ENCODE measurements at regions not wholly inside any gene's neighbourhood (a gene's known extent, or its start where the extent isn't known, plus 50 kb on each side); places are given as distances from the start of the nearest gene placed in this dataset.
"Not testable (repeated sequence)": the region's sequence is repeated elsewhere in the genome, so short reads cannot be mapped to it uniquely, and the experiment has no call there.

DNA sequence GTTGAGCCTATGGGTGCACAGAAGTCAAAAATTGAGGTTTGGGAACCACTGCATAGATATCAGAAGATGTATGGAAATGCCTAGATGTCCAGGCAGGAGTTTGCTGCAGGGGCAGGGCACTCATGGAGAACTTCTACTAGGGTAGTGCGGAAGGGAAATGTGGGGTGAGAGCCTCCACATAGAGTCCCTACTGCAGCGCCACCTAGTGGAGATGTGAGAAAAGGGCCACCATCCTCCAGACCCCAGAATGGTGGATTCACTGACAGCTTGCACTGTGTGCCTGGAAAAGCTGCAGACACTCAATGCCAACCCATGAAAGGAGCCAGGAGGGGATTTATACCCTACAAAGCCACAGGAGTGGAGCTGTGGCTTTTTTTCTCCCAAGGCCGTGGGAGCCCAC, 133.7 kb downstream of the DEFB131A start:
- not testable (repeated sequence) for H3K4me1 ChIP-seq (ENCODE audit: insufficient read depth, low read length); H3K36me3 ChIP-seq (ENCODE audit: insufficient read depth, low read length); H3K4me3 ChIP-seq (ENCODE audit: low read length); H3K9me3 ChIP-seq (ENCODE audit: low read length); H2AFZ ChIP-seq (ENCODE audit: low read depth, low read length); H3K27me3 ChIP-seq (ENCODE audit: insufficient read depth, low read length)

DNA sequence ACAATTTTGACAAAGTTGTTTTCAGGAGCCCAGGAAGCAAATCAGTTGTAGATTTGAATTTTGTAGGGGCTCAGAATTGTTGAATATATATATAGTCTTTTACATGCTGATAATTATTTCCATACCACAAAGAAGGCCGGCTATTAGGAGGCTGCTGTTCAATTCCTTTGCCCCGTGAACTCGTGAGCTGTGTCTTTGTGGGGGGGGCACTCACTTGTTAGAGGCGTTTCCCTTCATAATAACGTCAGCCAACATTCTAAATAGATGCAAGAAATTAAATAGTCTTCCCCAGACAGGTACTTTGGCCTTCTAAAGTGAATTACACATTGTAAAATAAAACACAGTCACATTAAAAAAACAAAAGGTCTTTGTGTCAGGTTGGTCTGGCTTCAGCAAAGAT, 138.7 kb downstream of the DEFB131A start:
- not testable (repeated sequence) for H2AFZ ChIP-seq (ENCODE audit: low read depth, low read length); H3K4me3 ChIP-seq (ENCODE audit: low read length); H3K36me3 ChIP-seq (ENCODE audit: insufficient read depth, low read length); H3K9me3 ChIP-seq (ENCODE audit: low read length); H3K4me1 ChIP-seq (ENCODE audit: insufficient read depth, low read length); H3K27me3 ChIP-seq (ENCODE audit: insufficient read depth, low read length)

DNA sequence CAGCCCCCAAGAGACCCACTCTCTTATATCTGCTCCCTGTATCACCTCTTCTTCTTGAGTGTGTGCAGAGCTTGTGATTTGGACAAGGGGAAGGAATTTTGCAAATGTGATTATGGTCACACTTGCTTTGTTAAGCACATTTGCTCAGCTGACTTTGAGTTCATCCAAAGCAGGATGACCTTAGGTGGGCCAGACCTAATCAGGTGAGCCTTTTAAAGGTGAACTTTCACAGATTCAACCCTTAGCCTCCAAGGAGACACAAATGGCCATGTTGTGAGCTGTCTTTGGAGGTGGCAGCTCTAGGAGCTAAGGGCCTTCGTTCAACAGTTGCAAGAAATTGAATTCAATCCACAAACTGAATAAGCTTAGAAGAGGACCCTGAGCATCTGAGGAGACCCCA, 147.8 kb downstream of the DEFB131A start:
- Histone ChIP-seq H2AFZ (ENCODE audit: low read depth, low read length) (no peak overlapping the region), H3K27me3 (ENCODE audit: insufficient read depth, low read length) (no peaks in the 10 kb centered on the region), H3K4me3 (ENCODE audit: low read length) (no peak overlapping the region), H3K36me3 (ENCODE audit: insufficient read depth, low read length) (no peaks in the 10 kb centered on the region), H3K9me3 (ENCODE audit: low read length) (no peaks in the 10 kb centered on the region), H3K4me1 (ENCODE audit: insufficient read depth, low read length) (no peaks in the 10 kb centered on the region)

DNA sequence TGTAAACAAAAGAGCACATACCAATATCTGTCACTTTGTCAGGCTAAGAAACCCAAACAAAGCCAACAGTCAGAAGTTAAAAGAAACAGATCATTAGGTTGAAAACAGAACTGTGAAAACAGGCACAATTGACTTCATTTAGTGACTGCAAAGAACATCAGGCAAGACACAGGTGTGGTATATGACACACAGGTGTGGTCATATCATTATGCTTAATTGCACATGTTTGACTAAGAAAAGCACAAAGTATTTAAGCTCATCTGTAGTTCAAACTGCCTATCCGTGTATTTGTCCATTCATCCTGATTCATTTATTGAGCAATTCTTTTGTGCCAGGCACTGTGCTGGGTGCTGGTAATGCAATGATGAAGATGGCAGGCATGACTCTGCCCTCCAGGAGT, 150.7 kb downstream of the DEFB131A start:
- no peak overlapping the region for H2AFZ ChIP-seq (ENCODE audit: low read depth, low read length)
- no peaks in the 10 kb centered on the region for H3K9me3 ChIP-seq (ENCODE audit: low read length)
- no peaks in the 10 kb centered on the region for H3K4me1 ChIP-seq (ENCODE audit: insufficient read depth, low read length)
- H3K4me3 ChIP-seq (ENCODE audit: low read length): no peak overlapping the region
- H3K27me3 ChIP-seq (ENCODE audit: insufficient read depth, low read length): no peaks in the 10 kb centered on the region
- H3K36me3 ChIP-seq (ENCODE audit: insufficient read depth, low read length): no peaks in the 10 kb centered on the region

DNA sequence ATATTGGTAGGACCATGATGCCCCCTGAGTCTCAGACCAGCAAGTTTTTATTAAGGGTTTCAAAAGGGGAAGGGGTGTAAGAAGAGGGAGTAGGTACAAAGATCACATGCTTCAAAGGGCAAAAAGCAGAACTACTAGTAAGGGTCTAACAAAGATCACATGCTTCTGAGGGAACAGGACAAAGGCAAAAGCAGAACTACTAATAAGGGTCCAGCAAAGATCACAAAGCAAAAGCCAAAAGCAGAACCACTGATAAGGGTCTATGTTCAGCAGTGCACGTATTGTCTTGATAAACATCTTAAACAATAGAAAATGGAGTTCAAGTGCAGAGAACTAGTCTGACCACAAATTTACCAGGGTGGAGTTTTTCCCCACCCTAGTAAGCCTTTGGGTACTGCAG, 151.3 kb downstream of the DEFB131A start:
- H3K36me3 ChIP-seq (ENCODE audit: insufficient read depth, low read length); H3K4me1 ChIP-seq (ENCODE audit: insufficient read depth, low read length); H2AFZ ChIP-seq (ENCODE audit: low read depth, low read length); H3K9me3 ChIP-seq (ENCODE audit: low read length); H3K27me3 ChIP-seq (ENCODE audit: insufficient read depth, low read length); H3K4me3 ChIP-seq (ENCODE audit: low read length): not testable (repeated sequence)

DNA sequence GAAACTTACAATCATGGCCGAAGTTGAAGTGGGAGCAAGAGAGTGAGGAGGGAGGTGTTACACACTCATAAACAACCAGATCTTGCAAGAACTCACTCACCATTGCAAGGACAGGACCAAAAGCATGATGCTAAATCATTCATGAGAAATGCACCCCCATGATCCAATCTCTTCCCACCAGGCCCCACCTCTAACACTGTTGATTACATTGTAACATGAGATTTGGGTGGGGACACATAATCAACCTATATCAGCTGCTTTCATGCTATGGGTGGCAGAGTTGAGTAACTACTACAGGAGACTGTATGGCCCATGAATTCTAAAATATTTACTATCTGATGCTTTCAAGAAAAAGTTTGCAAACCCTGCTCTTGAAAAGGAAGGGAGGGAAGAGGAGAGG, 155.1 kb downstream of the DEFB131A start:
- no peak overlapping the region for H2AFZ ChIP-seq (ENCODE audit: low read depth, low read length)
- H3K4me1 ChIP-seq (ENCODE audit: insufficient read depth, low read length): no peaks in the 10 kb centered on the region
- no peaks in the 10 kb centered on the region for H3K27me3 ChIP-seq (ENCODE audit: insufficient read depth, low read length)
- no peaks in the 10 kb centered on the region for H3K36me3 ChIP-seq (ENCODE audit: insufficient read depth, low read length)
- no peak overlapping the region for H3K4me3 ChIP-seq (ENCODE audit: low read length)
- H3K9me3 ChIP-seq (ENCODE audit: low read length): no peaks in the 10 kb centered on the region

DNA sequence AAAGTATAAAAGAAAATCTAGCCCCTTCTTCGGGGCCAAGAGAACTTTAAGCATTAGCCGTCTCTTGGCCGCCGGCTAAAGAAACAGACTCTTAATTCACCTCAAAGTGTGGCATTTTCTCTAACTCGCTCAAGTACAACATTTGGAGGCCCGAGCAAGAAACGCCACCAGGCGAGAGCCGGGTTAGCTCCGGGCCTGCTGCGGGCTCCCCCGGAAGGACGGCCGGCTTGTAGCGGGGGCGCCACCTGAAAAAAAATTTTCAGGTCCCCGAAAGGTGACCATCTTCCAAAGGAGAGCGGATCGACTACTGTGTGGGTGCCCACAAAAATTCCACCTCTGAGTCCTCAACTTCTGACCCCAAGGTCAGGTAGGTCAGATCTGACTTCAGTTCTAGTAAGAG, 156.0 kb downstream of the DEFB131A start:
- Histone ChIP-seq H2AFZ (ENCODE audit: low read depth, low read length) (no peak overlapping the region), H3K9me3 (ENCODE audit: low read length) (no peaks in the 10 kb centered on the region), H3K36me3 (ENCODE audit: insufficient read depth, low read length) (no peaks in the 10 kb centered on the region), H3K4me1 (ENCODE audit: insufficient read depth, low read length) (no peaks in the 10 kb centered on the region), H3K4me3 (ENCODE audit: low read length) (no peak overlapping the region), H3K27me3 (ENCODE audit: insufficient read depth, low read length) (no peaks in the 10 kb centered on the region)

DNA sequence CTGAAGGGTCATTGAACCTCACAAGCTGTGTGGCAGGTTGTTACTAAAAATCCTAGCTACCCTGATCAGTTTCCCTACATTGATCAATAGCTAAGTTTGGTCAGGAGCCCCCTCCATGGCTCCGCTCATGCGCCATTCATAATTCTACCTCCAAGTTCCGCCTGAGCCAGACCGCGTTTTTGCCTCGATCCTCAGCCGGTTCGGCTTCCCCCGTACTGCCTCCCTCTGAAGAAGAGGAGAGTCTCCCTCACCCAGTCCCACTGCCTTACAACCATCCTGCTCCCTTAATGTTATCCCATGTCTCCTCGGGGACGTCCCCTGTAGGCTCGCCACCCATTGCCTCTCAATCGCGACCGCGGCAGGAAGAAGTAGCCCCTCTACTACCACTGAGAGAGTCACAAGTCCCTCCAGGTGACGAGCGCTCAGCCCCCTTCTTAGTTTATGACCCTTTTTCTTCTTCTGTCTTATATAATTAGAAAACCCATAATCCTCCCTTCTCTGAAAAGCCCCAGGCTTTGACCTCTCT, 158.2 kb downstream of the DEFB131A start:
- H3K9me3 ChIP-seq (ENCODE audit: low read length): no peaks in the 10 kb centered on the region
- no peak overlapping the region for H3K4me3 ChIP-seq (ENCODE audit: low read length)
- H3K27me3 ChIP-seq (ENCODE audit: insufficient read depth, low read length): no peaks in the 10 kb centered on the region
- no peaks in the 10 kb centered on the region for H3K36me3 ChIP-seq (ENCODE audit: insufficient read depth, low read length)
- no peaks in the 10 kb centered on the region for H3K4me1 ChIP-seq (ENCODE audit: insufficient read depth, low read length)
- no peak overlapping the region for H2AFZ ChIP-seq (ENCODE audit: low read depth, low read length)

DNA sequence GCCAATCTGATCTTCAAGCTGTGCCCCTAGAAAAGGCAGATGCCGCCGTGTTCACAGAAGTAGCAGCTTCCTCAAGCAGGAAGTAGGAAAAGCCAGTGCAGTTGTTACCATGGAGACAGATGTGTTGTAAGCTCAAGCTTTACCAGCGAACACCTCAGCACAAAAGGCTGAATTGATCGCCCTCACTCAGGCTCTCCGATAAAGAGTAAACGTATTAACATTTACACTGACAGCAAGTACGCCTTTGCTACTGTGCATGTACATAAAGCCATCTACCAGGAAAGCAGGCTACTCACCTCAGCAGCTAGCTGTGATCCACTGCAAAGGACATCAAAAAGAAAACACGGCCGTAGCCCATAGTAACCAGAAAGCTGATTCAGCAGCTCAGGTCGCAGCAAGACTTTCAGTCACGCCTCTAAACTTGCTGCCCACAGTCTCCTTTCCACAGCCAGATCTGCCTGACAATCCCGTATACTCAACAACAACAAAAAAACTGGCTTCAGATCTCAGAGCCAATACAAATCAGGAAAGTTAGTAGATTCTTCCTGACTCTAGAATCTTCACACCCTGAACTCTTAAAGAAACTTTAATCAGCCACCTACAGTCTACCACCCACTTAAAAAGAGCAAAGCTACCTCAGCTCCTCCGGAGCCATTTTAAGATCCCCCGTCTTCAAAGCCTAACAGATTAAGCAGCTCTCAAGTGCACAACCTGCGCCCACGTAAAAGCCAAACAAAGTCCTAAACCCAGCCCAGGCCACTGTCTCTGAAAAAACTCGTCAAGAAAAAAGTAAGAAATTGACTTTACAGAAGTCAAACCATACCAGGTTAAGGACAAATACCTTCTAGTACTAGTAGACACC, 160.0 kb downstream of the DEFB131A start:
- not testable (repeated sequence) for H3K4me3 ChIP-seq (ENCODE audit: low read length); H3K27me3 ChIP-seq (ENCODE audit: insufficient read depth, low read length); H3K9me3 ChIP-seq (ENCODE audit: low read length); H3K4me1 ChIP-seq (ENCODE audit: insufficient read depth, low read length); H3K36me3 ChIP-seq (ENCODE audit: insufficient read depth, low read length); H2AFZ ChIP-seq (ENCODE audit: low read depth, low read length)

DNA sequence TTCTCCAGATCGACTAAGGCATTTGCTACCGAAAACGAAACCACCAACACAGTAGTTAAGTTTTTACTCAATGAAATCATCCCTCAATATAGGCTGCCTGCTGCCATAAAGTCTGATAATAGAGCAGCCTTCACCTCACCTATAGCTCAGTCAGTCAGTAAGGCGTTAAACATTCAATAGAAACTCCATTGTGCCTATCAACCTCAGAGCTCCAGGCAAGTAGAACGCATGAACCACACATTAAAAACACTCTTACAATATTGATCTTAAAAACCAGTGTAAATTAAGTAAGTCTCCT, 160.6 kb downstream of the DEFB131A start:
- not testable (repeated sequence) for H3K4me1 ChIP-seq (ENCODE audit: insufficient read depth, low read length); H3K9me3 ChIP-seq (ENCODE audit: low read length); H3K36me3 ChIP-seq (ENCODE audit: insufficient read depth, low read length); H3K27me3 ChIP-seq (ENCODE audit: insufficient read depth, low read length); H2AFZ ChIP-seq (ENCODE audit: low read depth, low read length); H3K4me3 ChIP-seq (ENCODE audit: low read length)

DNA sequence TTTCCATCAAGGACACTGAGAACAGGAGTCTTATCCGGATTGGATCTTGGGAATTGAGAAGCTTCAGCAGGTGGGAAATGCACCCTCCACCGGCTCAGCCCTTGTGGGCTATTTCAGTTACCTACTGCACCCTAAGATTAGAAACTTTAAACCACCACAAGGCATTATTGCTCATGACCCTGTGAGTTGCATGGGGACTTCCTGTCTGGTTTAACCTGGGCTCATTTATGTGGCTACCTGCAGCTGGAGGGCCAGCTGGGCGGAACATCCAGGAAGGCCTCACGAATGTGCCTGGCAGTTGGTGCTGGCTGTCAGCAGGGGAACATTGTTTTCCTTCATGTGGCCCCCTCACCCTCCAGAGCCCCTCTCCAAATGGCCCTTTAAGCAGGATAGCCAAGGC, 164.1 kb downstream of the DEFB131A start:
- H2AFZ ChIP-seq (ENCODE audit: low read depth, low read length): no peak overlapping the region
- no peaks in the 10 kb centered on the region for H3K9me3 ChIP-seq (ENCODE audit: low read length)
- no peaks in the 10 kb centered on the region for H3K27me3 ChIP-seq (ENCODE audit: insufficient read depth, low read length)
- no peak overlapping the region for H3K4me3 ChIP-seq (ENCODE audit: low read length)
- no peaks in the 10 kb centered on the region for H3K4me1 ChIP-seq (ENCODE audit: insufficient read depth, low read length)
- H3K36me3 ChIP-seq (ENCODE audit: insufficient read depth, low read length): no peaks in the 10 kb centered on the region

DNA sequence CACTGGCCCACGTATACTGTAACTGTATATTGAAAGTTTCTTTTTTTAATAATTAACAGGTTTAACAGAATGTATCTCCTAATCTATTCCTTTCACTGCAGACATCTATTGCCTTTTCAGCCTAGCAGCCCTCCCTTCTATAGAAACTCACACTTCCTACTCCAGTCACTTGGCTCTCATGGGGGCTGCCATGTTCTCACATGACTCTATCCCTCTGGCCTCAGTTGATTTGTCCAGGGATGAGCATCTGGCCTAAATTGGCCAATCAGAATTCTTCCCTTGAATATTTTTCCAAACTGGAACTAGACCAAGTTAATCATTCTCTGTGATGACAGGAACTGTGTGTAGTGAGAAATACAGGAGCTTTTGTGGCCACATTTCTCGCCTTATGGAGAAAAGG, 166.1 kb downstream of the DEFB131A start:
- H3K4me3 ChIP-seq (ENCODE audit: low read length); H3K4me1 ChIP-seq (ENCODE audit: insufficient read depth, low read length); H3K27me3 ChIP-seq (ENCODE audit: insufficient read depth, low read length); H3K36me3 ChIP-seq (ENCODE audit: insufficient read depth, low read length); H3K9me3 ChIP-seq (ENCODE audit: low read length); H2AFZ ChIP-seq (ENCODE audit: low read depth, low read length): not testable (repeated sequence)

DNA sequence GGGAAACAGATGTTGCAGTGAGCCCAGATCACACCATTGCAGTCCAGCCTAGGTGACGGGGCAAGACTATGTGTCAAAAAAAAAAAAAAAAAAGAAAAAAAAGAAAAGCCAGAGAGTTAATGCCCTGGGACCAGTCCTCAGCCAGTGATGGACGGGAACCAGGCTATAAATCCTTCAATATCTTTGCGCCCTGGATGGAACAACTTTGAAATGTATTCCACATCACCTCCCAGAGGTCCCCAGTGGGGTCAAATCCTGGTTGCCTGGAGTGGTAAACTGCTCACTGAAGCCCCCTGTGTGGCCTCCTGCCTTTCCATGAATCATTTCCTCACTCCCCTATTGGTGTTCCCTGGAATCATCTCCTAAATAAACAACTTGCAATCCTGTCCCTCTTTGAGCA, 166.9 kb downstream of the DEFB131A start:
- Histone ChIP-seq H3K4me1 (ENCODE audit: insufficient read depth, low read length) (no peaks in the 10 kb centered on the region), H2AFZ (ENCODE audit: low read depth, low read length) (no peak overlapping the region), H3K36me3 (ENCODE audit: insufficient read depth, low read length) (no peaks in the 10 kb centered on the region)

DNA sequence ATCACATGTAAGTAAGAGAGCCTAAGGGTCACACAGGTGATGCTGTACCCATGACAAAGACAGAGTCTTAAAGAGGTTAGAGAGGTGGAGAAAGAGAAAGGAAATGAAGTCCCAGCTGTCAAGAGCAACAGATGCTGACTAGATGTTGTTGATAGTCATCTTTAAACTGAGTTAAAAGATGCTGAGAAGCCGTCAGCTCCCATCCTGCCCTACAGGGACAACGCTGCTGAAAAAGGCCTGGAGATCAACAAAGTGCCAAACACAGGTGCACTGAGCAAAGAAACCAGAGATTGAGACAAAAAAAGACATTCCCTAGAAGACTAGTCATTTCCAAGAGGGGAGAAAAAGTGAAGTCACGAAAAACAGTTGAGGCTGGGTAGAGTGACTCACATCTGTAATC, 145.0 kb upstream of the DRD5 start:
- H2AFZ ChIP-seq (ENCODE audit: low read depth, low read length); H3K36me3 ChIP-seq (ENCODE audit: insufficient read depth, low read length); H3K4me1 ChIP-seq (ENCODE audit: insufficient read depth, low read length): not testable (repeated sequence)

More for the DNA sequence above, 166.9 kb downstream of the DEFB131A start:
- no peaks in the 10 kb centered on the region for H3K9me3 ChIP-seq (ENCODE audit: low read length)
- no peak overlapping the region for H3K4me3 ChIP-seq (ENCODE audit: low read length)
- no peaks in the 10 kb centered on the region for H3K27me3 ChIP-seq (ENCODE audit: insufficient read depth, low read length)

More for the DNA sequence above, 145.0 kb upstream of the DRD5 start:
- H3K4me3 ChIP-seq (ENCODE audit: low read length); H3K27me3 ChIP-seq (ENCODE audit: insufficient read depth, low read length); H3K9me3 ChIP-seq (ENCODE audit: low read length): not testable (repeated sequence)

Measured in neuron (in vitro differentiated cells).